MM.1S (cell line): ENCODE measurements at regions not wholly inside any gene's neighbourhood (a gene's known extent, or its start where the extent isn't known, plus 50 kb on each side); places are given as distances from the start of the nearest gene placed in this dataset.

ENCODE experiments used
- DNase-seq: peaks from one replicate; pipeline ENCODE4 v3.0.0-alpha.2; 2015
- H2AFZ ChIP-seq: fragments of 300-600 bp; sonication (generic); 2 replicates; pipeline ENCODE4 v1.6.0; 2016; ENCODE audit warnings: antibody characterized with exemption, low read length
- H3F3A ChIP-seq: fragments of 300-600 bp; sonication (generic); 2 replicates; pipeline ENCODE4 v1.6.1; 2016; ENCODE audit warnings: mild to moderate bottlenecking, antibody characterized with exemption, low read length, moderate library complexity, mixed read lengths; ENCODE audit not compliant: insufficient read depth
- H3K27ac ChIP-seq: fragments of 300-600 bp; sonication (generic); 2 replicates; pipeline ENCODE4 v1.5.1; 2016; ENCODE audit warnings: mild to moderate bottlenecking, low read length
- H3K27me3 ChIP-seq: fragments of 300-600 bp; sonication (generic); replicated peaks from 2 replicates; pipeline ENCODE4 v1.6.0; 2016; ENCODE audit warnings: low read length; ENCODE audit not compliant: insufficient read depth
- H3K36me3 ChIP-seq: fragments of 300-600 bp; sonication (generic); replicated peaks from 2 replicates; pipeline ENCODE4 v1.6.1; 2016; ENCODE audit warnings: mild to moderate bottlenecking, low read length, mixed read lengths; ENCODE audit not compliant: insufficient read depth
- H3K4me1 ChIP-seq: fragments of 300-600 bp; sonication (generic); 2 replicates; pipeline ENCODE4 v1.6.1; 2016; ENCODE audit warnings: low read length, mixed read lengths
- H3K4me2 ChIP-seq: fragments of 300-600 bp; sonication (generic); 2 replicates; pipeline ENCODE4 v1.6.0; 2016; ENCODE audit warnings: low read depth, low read length
- H3K4me3 ChIP-seq: fragments of 300-600 bp; sonication (generic); 2 replicates; pipeline ENCODE4 v1.5.1; 2016; ENCODE audit warnings: low read length, mixed read lengths
- H3K79me2 ChIP-seq: fragments of 300-600 bp; sonication (generic); 2 replicates; pipeline ENCODE4 v1.6.1; 2016; ENCODE audit warnings: mixed run types, low read length, mixed read lengths
- H3K9ac ChIP-seq: fragments of 300-600 bp; sonication (generic); 2 replicates; pipeline ENCODE4 v1.6.1; 2016; ENCODE audit warnings: low read length, mixed read lengths
- H3K9me2 ChIP-seq: fragments of 300-600 bp; sonication (generic); replicated peaks from 2 replicates; pipeline ENCODE4 v1.6.1; 2016; ENCODE audit warnings: mild to moderate bottlenecking, low read length, mixed read lengths; ENCODE audit not compliant: insufficient read depth
- H3K9me3 ChIP-seq: fragments of 300-600 bp; sonication (generic); replicated peaks from 2 replicates; pipeline ENCODE4 v1.6.1; 2016; ENCODE audit warnings: mild to moderate bottlenecking, low read length, mixed read lengths; ENCODE audit not compliant: insufficient read depth
- H4K20me1 ChIP-seq: fragments of 300-600 bp; sonication (generic); 2 replicates; pipeline ENCODE4 v1.6.1; 2016; ENCODE audit warnings: mild to moderate bottlenecking, low read length, moderate library complexity, mixed read lengths; ENCODE audit not compliant: insufficient read depth
- EZH2 ChIP-seq: fragments of 300-600 bp; sonication (generic); optimal IDR thresholded peaks from 2 replicates; pipeline ENCODE3; 2017; ENCODE audit warnings: low read depth, mild to moderate bottlenecking, antibody characterized with exemption, low read length, mixed read lengths
- EZH2phosphoT487 ChIP-seq: fragments of 300-600 bp; sonication (generic); IDR thresholded peaks from 2 replicates; pipeline ENCODE4 v1.6.1; 2018; ENCODE audit warnings: antibody characterized with exemption, low read length
- TF ChIP-seq, protein P1 (sequence below): fragments of 300-600 bp; sonication (generic); IDR thresholded peaks from 2 replicates; pipeline ENCODE4 v1.5.1; 2016; ENCODE audit warnings: antibody characterized with exemption, low read length, mixed read lengths

DNA sequence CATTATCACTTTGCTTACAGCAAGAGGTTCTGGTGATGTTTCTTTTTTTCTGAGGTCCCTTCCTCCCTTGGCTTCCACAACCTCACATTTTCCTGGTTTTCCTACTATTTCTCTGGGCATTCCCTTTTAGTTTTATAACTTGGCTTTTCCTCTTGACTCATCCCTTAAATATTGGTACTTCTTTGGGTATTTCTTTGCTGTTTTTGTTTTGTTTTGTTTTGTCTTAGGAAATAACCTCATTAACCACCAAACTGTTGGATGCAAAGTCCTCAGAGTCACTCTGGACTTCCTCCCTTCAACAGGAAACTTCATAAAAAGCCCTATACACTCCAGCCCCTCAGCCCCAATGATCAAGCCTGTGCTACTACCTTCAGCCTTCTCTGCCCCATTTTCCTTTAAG, 211.1 kb downstream of the DUSP10 start:
- Histone ChIP-seq H3K4me2 (no peak overlapping the region), H4K20me1 (no peaks in the 10 kb centered on the region), H3K27ac (no peak overlapping the region), H3K4me1 (no peaks in the 10 kb centered on the region), H2AFZ (no peak overlapping the region), H3F3A (no peaks in the 10 kb centered on the region), H3K4me3 (no peak overlapping the region), H3K27me3 (no peaks in the 10 kb centered on the region), H3K79me2 (no peaks in the 10 kb centered on the region), H3K9me2 (no peaks in the 10 kb centered on the region), H3K9me3 (no peaks in the 10 kb centered on the region), H3K36me3 (no peaks in the 10 kb centered on the region), H3K9ac (no peak overlapping the region)
- DNase-seq: no peak
- TF ChIP-seq, protein P1, sequence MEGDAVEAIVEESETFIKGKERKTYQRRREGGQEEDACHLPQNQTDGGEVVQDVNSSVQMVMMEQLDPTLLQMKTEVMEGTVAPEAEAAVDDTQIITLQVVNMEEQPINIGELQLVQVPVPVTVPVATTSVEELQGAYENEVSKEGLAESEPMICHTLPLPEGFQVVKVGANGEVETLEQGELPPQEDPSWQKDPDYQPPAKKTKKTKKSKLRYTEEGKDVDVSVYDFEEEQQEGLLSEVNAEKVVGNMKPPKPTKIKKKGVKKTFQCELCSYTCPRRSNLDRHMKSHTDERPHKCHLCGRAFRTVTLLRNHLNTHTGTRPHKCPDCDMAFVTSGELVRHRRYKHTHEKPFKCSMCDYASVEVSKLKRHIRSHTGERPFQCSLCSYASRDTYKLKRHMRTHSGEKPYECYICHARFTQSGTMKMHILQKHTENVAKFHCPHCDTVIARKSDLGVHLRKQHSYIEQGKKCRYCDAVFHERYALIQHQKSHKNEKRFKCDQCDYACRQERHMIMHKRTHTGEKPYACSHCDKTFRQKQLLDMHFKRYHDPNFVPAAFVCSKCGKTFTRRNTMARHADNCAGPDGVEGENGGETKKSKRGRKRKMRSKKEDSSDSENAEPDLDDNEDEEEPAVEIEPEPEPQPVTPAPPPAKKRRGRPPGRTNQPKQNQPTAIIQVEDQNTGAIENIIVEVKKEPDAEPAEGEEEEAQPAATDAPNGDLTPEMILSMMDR: no peak
- TF ChIP-seq EZH2phosphoT487 (no peak), EZH2 (no peak)

DNA sequence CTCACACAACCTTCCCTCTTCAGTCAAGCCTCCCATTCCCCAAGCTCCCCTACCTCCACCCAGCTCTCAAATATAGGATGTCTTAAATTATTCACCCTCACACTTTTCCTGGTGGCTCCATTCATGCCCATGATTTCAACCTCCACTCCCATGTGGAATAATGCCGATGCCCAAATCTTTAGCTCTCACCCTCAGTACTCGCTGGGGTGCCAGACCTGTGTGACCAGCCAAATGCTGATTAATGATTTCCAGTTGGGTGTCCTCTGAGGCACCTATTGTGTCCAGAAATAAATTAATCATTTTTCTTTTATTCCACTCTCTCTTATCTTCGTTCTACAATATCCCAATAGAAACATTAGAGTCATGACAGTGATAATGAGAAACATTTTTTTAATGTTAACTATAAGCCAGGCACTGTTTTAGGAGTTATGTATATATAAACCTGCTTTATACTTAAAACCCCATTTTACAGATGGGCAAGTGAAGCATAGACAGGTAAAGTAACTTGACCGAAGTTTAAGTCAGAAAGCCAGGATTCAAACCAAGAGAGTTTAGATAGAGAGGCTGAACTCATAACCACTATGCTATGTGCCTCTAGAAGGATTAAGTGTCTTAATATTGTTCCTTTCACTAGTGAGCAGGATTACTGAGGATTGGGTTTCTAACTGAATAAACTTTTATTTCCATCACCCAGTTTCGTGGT, 209.7 kb downstream of the DUSP10 start:
- H4K20me1 ChIP-seq: no peaks in the 10 kb centered on the region
- no peak overlapping the region for H3K27ac ChIP-seq
- H3K27me3 ChIP-seq: no peaks in the 10 kb centered on the region
- H3K9me2 ChIP-seq: no peaks in the 10 kb centered on the region
- no peaks in the 10 kb centered on the region for H3K79me2 ChIP-seq
- no peak overlapping the region for H3K4me2 ChIP-seq
- DNase-seq: no peak
- no peak overlapping the region for H2AFZ ChIP-seq
- H3F3A ChIP-seq: no peaks in the 10 kb centered on the region
- no peak overlapping the region for H3K9ac ChIP-seq
- H3K9me3 ChIP-seq: no peaks in the 10 kb centered on the region
- no peak overlapping the region for H3K4me3 ChIP-seq
- H3K4me1 ChIP-seq: no peaks in the 10 kb centered on the region
- no peaks in the 10 kb centered on the region for H3K36me3 ChIP-seq
- TF ChIP-seq EZH2 (no peak), EZH2phosphoT487 (no peak)
- TF ChIP-seq, protein P1: no peak

DNA sequence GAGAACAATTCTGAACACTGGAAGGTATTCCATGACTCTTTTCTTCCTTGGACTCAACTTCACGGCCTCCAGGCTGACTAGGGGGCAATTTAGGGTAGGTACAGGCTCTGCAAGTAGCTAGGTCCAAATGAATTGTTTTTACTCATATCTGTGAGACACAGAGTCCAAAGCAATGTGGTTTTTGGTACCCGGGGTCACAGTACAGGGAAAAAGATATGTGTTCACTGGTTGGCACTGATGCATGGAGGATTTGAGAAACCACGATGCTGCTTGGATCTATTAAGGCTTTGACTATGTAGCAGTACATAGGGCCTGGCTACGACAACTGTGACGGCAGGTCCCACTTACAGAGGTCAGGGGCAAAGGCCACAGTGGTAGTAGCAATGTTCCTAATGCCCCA, 200.6 kb downstream of the DUSP10 start:
- Histone ChIP-seq H3K9me2 (no peaks in the 10 kb centered on the region), H3K36me3 (no peaks in the 10 kb centered on the region), H3K27me3 (no peaks in the 10 kb centered on the region), H3K4me1 (no peaks in the 10 kb centered on the region), H2AFZ (no peak overlapping the region), H4K20me1 (no peaks in the 10 kb centered on the region), H3F3A (no peaks in the 10 kb centered on the region), H3K9me3 (no peaks in the 10 kb centered on the region), H3K9ac (no peak overlapping the region), H3K79me2 (no peaks in the 10 kb centered on the region), H3K4me3 (no peak overlapping the region), H3K27ac (no peak overlapping the region), H3K4me2 (no peak overlapping the region)
- DNase-seq: no peak
- no peak for TF ChIP-seq EZH2
- no peak for TF ChIP-seq EZH2phosphoT487
- TF ChIP-seq, protein P1: no peak
